ENCODE measurements at regions not wholly inside any gene's neighbourhood (a gene's known extent, or its start where the extent isn't known, plus 50 kb on each side); places are given as distances from the start of the nearest gene placed in this dataset.
A peak's percentile ranks its signal among the peaks of the same experiment; 100 is the strongest.

GRCh38 chr17:36808180-36808661, 129.1 kb upstream of the LHX1 start:
- Histone ChIP-seq H3K27ac (no peak overlapping the region), H3K4me1 (ENCODE audit: low read depth) (no peaks in the 10 kb centered on the region), H3K4me3 (peak overlapping the region; percentile 26), H3K36me3 (no peaks in the 10 kb centered on the region), H3K27me3 (peaks cover 55% of the 10 kb centered on the region), H3K9me3 (ENCODE audit: low read depth) (no peaks in the 10 kb centered on the region)
- DNase-seq (ENCODE audit: low read depth in 1 of 2, low spot score in 1 of 2): peak; percentile 20 to 68
- TF ChIP-seq CTCF (IDR thresholded peaks at IDR 0.05; ENCODE audit: low read depth, low read length): no peak

- Histone ChIP-seq H3K27ac (no peak overlapping the region), H3K4me1 (ENCODE audit: low read depth) (no peaks in the 10 kb centered on the region), H3K9me3 (ENCODE audit: low read depth) (no peaks in the 10 kb centered on the region), H3K27me3 (peaks cover 54% of the 10 kb centered on the region), H3K36me3 (no peaks in the 10 kb centered on the region), H3K4me3 (no peak overlapping the region)
- TF ChIP-seq CTCF (IDR thresholded peaks at IDR 0.05; ENCODE audit: low read depth, low read length): no peak
- DNase-seq (ENCODE audit: low read depth in 1 of 2, low spot score in 1 of 2): peak in 1 of 2 donors; percentile 15
Measured at GRCh38 chr17:36812762-36813161, 124.5 kb upstream of the LHX1 start.

- Histone ChIP-seq H3K4me3 (no peak overlapping the region), H3K27me3 (peaks cover 48% of the 10 kb centered on the region), H3K4me1 (ENCODE audit: low read depth) (no peaks in the 10 kb centered on the region), H3K27ac (no peak overlapping the region), H3K36me3 (no peaks in the 10 kb centered on the region), H3K9me3 (ENCODE audit: low read depth) (no peaks in the 10 kb centered on the region)
- no peak for DNase-seq (ENCODE audit: low read depth in 1 of 2, low spot score in 1 of 2)
- no peak for TF ChIP-seq CTCF (IDR thresholded peaks at IDR 0.05; ENCODE audit: low read depth, low read length)
Measured at GRCh38 chr17:36813357-36813756, 123.9 kb upstream of the LHX1 start.

GRCh38 chr17:36813957-36814563, 123.2 kb upstream of the LHX1 start:
- Histone ChIP-seq H3K9me3 (ENCODE audit: low read depth) (no peaks in the 10 kb centered on the region), H3K27ac (no peak overlapping the region), H3K27me3 (peaks cover 41% of the 10 kb centered on the region), H3K4me1 (ENCODE audit: low read depth) (no peaks in the 10 kb centered on the region), H3K4me3 (no peak overlapping the region), H3K36me3 (no peaks in the 10 kb centered on the region)
- DNase-seq (ENCODE audit: low read depth in 1 of 2, low spot score in 1 of 2): no peak
- TF ChIP-seq CTCF (IDR thresholded peaks at IDR 0.05; ENCODE audit: low read depth, low read length): no peak

GRCh38 chr17:36814958-36815357, 122.3 kb upstream of the LHX1 start:
- H3K27me3 ChIP-seq: peaks cover 32% of the 10 kb centered on the region
- TF ChIP-seq CTCF (IDR thresholded peaks at IDR 0.05; ENCODE audit: low read depth, low read length): no peak
- no peaks in the 10 kb centered on the region for H3K9me3 ChIP-seq (ENCODE audit: low read depth)
- H3K27ac ChIP-seq: no peak overlapping the region
- H3K4me1 ChIP-seq (ENCODE audit: low read depth): no peaks in the 10 kb centered on the region
- no peaks in the 10 kb centered on the region for H3K36me3 ChIP-seq
- no peak for DNase-seq (ENCODE audit: low read depth in 1 of 2, low spot score in 1 of 2)
- no peak overlapping the region for H3K4me3 ChIP-seq

Measured in cardiac muscle cell (in vitro differentiated cells and primary cell).